GM12878 (cell line): ENCODE measurements at regions not wholly inside any gene's neighbourhood (a gene's known extent, or its start where the extent isn't known, plus 50 kb on each side); places are given as distances from the start of the nearest gene placed in this dataset.

Source experiments
- ATAC-seq: fragments of 200-7000 bp; cut with Tn5 transposase; 3 replicates; pipeline ENCODE4 v1.9.1; 2020; ENCODE audit warnings: mild to moderate bottlenecking, moderate library complexity
- BruUV-seq: library from RNA; stranded (reverse); fragments of 400-500 nt; replicated peaks from 2 replicates; lab custom pipeline; 2021; lab: Mats Ljungman, UMichigan
- CTCF ChIA-PET: fragments of 300-600 bp; sonication (Branson Sonifier 250); formaldehyde crosslinking; extraction: SDS; loops from one replicate; lab custom pipeline; 2021; ENCODE audit warnings: inconsistent platforms; lab: Yijun Ruan, JAX
- POLR2A ChIA-PET: fragments of 350-600 bp; formaldehyde crosslinking; extraction: SDS; loops from one replicate; lab custom pipeline; 2021; ENCODE audit warnings: inconsistent platforms; lab: Charles Lee
- RAD21 ChIA-PET: fragments of 300-600 bp; sonication (Branson Sonifier 250); formaldehyde crosslinking; loops from one replicate; lab custom pipeline; 2023; ENCODE audit warnings: antibody characterized with exemption; ENCODE audit not compliant: unreplicated experiment; lab: Charles Lee
- SMC1A ChIA-PET: fragments of 300-600 bp; sonication (Branson Sonifier 250); formaldehyde crosslinking; loops from one replicate; lab custom pipeline; 2023; ENCODE audit not compliant: unreplicated experiment, uncharacterized antibody; lab: Charles Lee
- DNase-seq: peaks from one replicate; pipeline ENCODE4 v3.0.0-alpha.2; 2011; ENCODE audit warnings: low read depth, low spot score
- FAIRE-seq: peaks from 3 replicates; lab custom pipeline; 2011; peaks lifted over from hg19 to GRCh38; lab: Jason Lieb, UNC
- H2AFZ ChIP-seq: 2 replicates; pipeline ENCODE4 v1.6.0; 2011; ENCODE audit warnings: low read depth, low read length, control low read depth; ENCODE audit not compliant: control insufficient read depth
- H3K27ac ChIP-seq: 2 replicates; pipeline ENCODE4 v1.5.1; 2011; ENCODE audit warnings: control low read depth; ENCODE audit not compliant: control insufficient read depth, insufficient read depth
- H3K27me3 ChIP-seq, 2 experiments: replicated peaks in 1 of 2; 2 replicates each; pipeline versions ENCODE4 v1.6.0 to v1.6.1; 2011; ENCODE audit warnings: low read length in 1 of 2; ENCODE audit not compliant: control insufficient read depth in 2 of 2, insufficient read depth in 2 of 2
- H3K36me3 ChIP-seq, 2 experiments: 2 replicates each; pipeline ENCODE4 v1.5.1; 2011; ENCODE audit warnings: low read length in 1 of 2; ENCODE audit not compliant: control insufficient read depth in 2 of 2, insufficient read depth in 2 of 2
- H3K4me1 ChIP-seq: 2 replicates; pipeline ENCODE4 v1.6.1; 2011; ENCODE audit warnings: mild to moderate bottlenecking, low read length, moderate library complexity, mixed read lengths; ENCODE audit not compliant: control insufficient read depth, insufficient read depth
- H3K4me2 ChIP-seq: 2 replicates; pipeline ENCODE4 v1.6.0; 2011; ENCODE audit warnings: control low read depth; ENCODE audit not compliant: control insufficient read depth, insufficient read depth
- H3K4me3 ChIP-seq: fragments of 200-600 bp; sonication (generic); 2 replicates; pipeline ENCODE4 v1.5.1; 2016
- H3K79me2 ChIP-seq: 2 replicates; pipeline ENCODE4 v1.6.0; 2011; ENCODE audit warnings: low read length; ENCODE audit not compliant: control insufficient read depth, insufficient read depth
- H3K9ac ChIP-seq: 2 replicates; pipeline ENCODE4 v1.8.0; 2011; ENCODE audit warnings: low read length, control low read depth, mixed read lengths; ENCODE audit not compliant: control insufficient read depth, insufficient read depth
- H3K9me3 ChIP-seq: replicated peaks from 3 replicates; pipeline ENCODE4 v1.5.1; 2011; ENCODE audit warnings: mild to moderate bottlenecking, low read length; ENCODE audit not compliant: control insufficient read depth, insufficient read depth
- H4K20me1 ChIP-seq: 2 replicates; pipeline ENCODE4 v1.6.0; 2011; ENCODE audit not compliant: control insufficient read depth, insufficient read depth
- CBFB ChIP-seq: IDR thresholded peaks from 2 replicates; pipeline ENCODE4 v1.6.1; 2016; ENCODE audit warnings: antibody characterized with exemption, low read depth
- CHD4 ChIP-seq: fragments of 200-600 bp; sonication (generic); IDR thresholded peaks from 2 replicates; pipeline ENCODE4 v1.6.1; 2016; ENCODE audit warnings: mild to moderate bottlenecking
- PAX5 ChIP-seq: IDR thresholded peaks from 2 replicates; pipeline ENCODE4 v1.6.1; 2011; ENCODE audit warnings: low read depth, low read length, borderline replicate concordance
- RFX5 ChIP-seq: IDR thresholded peaks from 2 replicates; pipeline ENCODE4 v1.6.1; 2011; ENCODE audit warnings: low read depth, low read length, improper control_type of control experiment
- SREBF1 ChIP-seq: IDR thresholded peaks from 2 replicates; pipeline ENCODE4 v1.6.1; 2012; ENCODE audit warnings: mild to moderate bottlenecking, low read length
- WGBS: methylation state at CpG from one replicate; pipeline ENCODE4 v1.1.6; 2016; ENCODE audit warnings: low lambda C conversion rate; ENCODE audit not compliant: insufficient replicate concordance, insufficient coverage; ENCODE audit errors: missing lambda C conversion rate; 5-methylcytosine and 5-hydroxymethylcytosine counted together
- in situ Hi-C: fragments of 300-500 bp; cut with MboI; formaldehyde crosslinking; loops from 9 replicates; pipeline ENCODE4 v1.14.3; 2018; ENCODE audit warnings: mixed read lengths
- intact Hi-C: fragments of 100-400 bp; cut with micrococcal nuclease; formaldehyde crosslinking; loops from one replicate; pipeline ENCODE4 v1.14.2; 2022; ENCODE audit not compliant: unreplicated experiment
- TF ChIP-seq, protein P1 (sequence below): IDR thresholded peaks from 2 replicates; pipeline ENCODE4 v1.6.1; 2012; ENCODE audit warnings: low read depth, low read length, improper control_type of control experiment
- TF ChIP-seq, protein P2 (sequence below): fragments of 450-650 bp; IDR thresholded peaks from 2 replicates; pipeline ENCODE4 v1.6.1; 2017; ENCODE audit warnings: antibody characterized with exemption, mild to moderate bottlenecking, moderate library complexity
- TF ChIP-seq, protein P3 (sequence below): IDR thresholded peaks from 2 replicates; pipeline ENCODE4 v1.6.1; 2011; ENCODE audit warnings: borderline replicate concordance, low read depth, mild to moderate bottlenecking, moderate library complexity, mixed read lengths, low read length; ENCODE audit not compliant: insufficient read depth; ENCODE audit errors: extremely low read length

DNA sequence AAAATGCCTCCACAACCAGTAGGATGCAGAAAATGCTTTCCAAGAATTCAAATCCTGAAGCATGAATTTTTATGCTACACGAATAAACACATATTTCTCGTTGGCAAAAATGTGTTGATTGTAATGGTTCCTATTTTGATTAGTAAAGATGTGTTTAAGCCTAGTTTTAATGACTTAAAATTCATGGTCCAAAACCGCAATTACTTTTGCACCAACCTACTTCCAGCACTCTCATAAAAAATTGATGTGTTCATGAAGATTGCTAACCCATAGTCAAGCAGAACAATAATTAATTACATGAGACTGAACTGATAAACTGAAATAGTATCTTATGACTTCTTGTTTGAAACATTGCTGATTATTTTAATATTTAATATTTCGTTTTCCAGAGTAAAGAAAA is 828.8 kb downstream of the CCSER2 start (continued):
- TF ChIP-seq, protein P1, sequence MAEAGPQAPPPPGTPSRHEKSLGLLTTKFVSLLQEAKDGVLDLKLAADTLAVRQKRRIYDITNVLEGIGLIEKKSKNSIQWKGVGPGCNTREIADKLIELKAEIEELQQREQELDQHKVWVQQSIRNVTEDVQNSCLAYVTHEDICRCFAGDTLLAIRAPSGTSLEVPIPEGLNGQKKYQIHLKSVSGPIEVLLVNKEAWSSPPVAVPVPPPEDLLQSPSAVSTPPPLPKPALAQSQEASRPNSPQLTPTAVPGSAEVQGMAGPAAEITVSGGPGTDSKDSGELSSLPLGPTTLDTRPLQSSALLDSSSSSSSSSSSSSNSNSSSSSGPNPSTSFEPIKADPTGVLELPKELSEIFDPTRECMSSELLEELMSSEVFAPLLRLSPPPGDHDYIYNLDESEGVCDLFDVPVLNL, result no peak
- TF ChIP-seq CBFB (no peak), SREBF1 (no peak)
- TF ChIP-seq, all 136 proteins: peak for 0

DNA sequence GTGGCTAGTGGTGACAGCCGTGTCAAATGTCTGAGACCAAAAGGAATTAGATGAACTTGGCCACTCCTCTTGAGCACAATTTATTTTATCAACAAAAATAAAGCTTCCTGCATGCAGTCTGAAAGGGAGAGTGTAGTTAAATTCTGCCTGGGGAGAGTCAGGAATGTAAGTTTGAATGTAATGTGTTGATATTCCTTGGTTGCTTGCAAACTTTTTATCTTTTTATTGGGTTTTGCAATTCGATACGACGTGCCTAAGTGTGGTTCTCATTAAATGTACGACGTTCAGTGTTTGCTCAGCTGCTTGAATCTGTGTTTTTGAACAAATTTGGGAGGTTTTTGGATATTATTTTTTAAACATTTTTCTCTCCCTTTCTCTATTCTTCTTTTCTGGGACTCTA is 839.9 kb downstream of the CCSER2 start:
- ChIA-PET SMC1A (interaction anchor here (0.6 kb wide), 1 partner anchor 20 kb away, joined by 6 read pairs; no protein-coding TSS in a partner anchor), POLR2A (no interaction called here), CTCF (no interaction called here), RAD21 (no interaction called here)
- H2AFZ ChIP-seq, result no peak overlapping the region
- H3K9me3 ChIP-seq, result no peaks in the 10 kb centered on the region
- 19% methylated on average over 6 of the region's 6 CpGs for WGBS
- no peaks in the 10 kb centered on the region for H3K4me1 ChIP-seq
- no peak overlapping the region for H3K4me3 ChIP-seq
- H3K79me2 ChIP-seq, result no peaks in the 10 kb centered on the region
- no peak overlapping the region for H3K4me2 ChIP-seq
- no peak for DNase-seq
- H3K27ac ChIP-seq, result no peak overlapping the region
- no peaks in the 10 kb centered on the region for H4K20me1 ChIP-seq
- in situ Hi-C loops (no loop called here), intact Hi-C loops (no loop called here)
- H3K9ac ChIP-seq, result no peak overlapping the region
- no peaks in the 10 kb centered on the region; a peak in 1 of 4 replicates for H3K27me3 ChIP-seq
- FAIRE-seq, result no peak
- H3K36me3 ChIP-seq, result no peaks in the 10 kb centered on the region
- no TSS peak for BruUV-seq
- ATAC-seq, result no peak
- TF ChIP-seq CHD4 (no peak), RFX5 (no peak)

DNA sequence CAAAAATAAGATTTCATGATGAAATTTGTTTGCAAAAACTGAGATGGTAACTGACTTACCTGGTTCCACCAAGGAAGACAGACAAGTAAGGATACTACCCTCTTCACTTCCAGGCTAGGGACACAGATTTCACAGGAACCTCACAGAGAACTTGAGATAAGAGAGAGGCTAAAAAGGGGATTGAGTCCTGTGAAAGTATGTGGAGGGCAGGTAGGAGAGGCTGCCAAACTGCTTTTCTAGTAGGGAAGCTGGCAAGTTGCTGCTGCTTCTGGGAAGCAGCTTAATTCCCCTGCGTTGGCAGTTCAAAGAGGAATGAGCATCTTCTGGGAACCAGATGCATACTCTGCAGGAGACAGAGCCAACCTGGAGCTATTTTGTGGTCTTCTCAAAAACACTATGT is 841.6 kb downstream of the CCSER2 start:
- 0% methylated on average over 1 of the region's 1 CpG for WGBS
- DNase-seq (no peak), ATAC-seq (no peak)
- Histone ChIP-seq H3K79me2 (no peaks in the 10 kb centered on the region), H3K27me3 (no peaks in the 10 kb centered on the region; a peak in 1 of 4 replicates), H3K27ac (no peak overlapping the region), H3K4me1 (no peaks in the 10 kb centered on the region), H3K36me3 (no peaks in the 10 kb centered on the region), H2AFZ (no peak overlapping the region), H3K4me3 (no peak overlapping the region)
- TF ChIP-seq, protein P2, sequence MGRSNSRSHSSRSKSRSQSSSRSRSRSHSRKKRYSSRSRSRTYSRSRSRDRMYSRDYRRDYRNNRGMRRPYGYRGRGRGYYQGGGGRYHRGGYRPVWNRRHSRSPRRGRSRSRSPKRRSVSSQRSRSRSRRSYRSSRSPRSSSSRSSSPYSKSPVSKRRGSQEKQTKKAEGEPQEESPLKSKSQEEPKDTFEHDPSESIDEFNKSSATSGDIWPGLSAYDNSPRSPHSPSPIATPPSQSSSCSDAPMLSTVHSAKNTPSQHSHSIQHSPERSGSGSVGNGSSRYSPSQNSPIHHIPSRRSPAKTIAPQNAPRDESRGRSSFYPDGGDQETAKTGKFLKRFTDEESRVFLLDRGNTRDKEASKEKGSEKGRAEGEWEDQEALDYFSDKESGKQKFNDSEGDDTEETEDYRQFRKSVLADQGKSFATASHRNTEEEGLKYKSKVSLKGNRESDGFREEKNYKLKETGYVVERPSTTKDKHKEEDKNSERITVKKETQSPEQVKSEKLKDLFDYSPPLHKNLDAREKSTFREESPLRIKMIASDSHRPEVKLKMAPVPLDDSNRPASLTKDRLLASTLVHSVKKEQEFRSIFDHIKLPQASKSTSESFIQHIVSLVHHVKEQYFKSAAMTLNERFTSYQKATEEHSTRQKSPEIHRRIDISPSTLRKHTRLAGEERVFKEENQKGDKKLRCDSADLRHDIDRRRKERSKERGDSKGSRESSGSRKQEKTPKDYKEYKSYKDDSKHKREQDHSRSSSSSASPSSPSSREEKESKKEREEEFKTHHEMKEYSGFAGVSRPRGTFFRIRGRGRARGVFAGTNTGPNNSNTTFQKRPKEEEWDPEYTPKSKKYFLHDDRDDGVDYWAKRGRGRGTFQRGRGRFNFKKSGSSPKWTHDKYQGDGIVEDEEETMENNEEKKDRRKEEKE, result no peak
- TF ChIP-seq PAX5, result no peak
- TF ChIP-seq, protein P3, sequence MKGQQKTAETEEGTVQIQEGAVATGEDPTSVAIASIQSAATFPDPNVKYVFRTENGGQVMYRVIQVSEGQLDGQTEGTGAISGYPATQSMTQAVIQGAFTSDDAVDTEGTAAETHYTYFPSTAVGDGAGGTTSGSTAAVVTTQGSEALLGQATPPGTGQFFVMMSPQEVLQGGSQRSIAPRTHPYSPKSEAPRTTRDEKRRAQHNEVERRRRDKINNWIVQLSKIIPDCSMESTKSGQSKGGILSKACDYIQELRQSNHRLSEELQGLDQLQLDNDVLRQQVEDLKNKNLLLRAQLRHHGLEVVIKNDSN, result no peak
- TF ChIP-seq, all 136 proteins: peak for 0
- in situ Hi-C loops, result no loop called here
- no peaks in the 10 kb centered on the region for H3K9me3 ChIP-seq
- intact Hi-C loops, result no loop called here
- H3K9ac ChIP-seq, result no peak overlapping the region
- no peaks in the 10 kb centered on the region for H4K20me1 ChIP-seq
- no TSS peak for BruUV-seq
- ChIA-PET CTCF (no interaction called here), RAD21 (interaction anchor here (0.6 kb wide), 1 partner anchor 119 kb away, joined by 3 read pairs; no protein-coding TSS in a partner anchor), POLR2A (no interaction called here), SMC1A (no interaction called here)
- no peak for FAIRE-seq
- no peak overlapping the region for H3K4me2 ChIP-seq
